Fibroblast of mammary gland (primary cell): ENCODE measurements at regions not wholly inside any gene's neighbourhood (a gene's known extent, or its start where the extent isn't known, plus 50 kb on each side); places are given as distances from the start of the nearest gene placed in this dataset.
A peak's percentile ranks its signal among the peaks of the same experiment; 100 is the strongest.

Experiments
- DNase-seq: peaks from one replicate; pipeline ENCODE4 v3.0.0-alpha.2; 2010; ENCODE audit warnings: low read depth
- H3K4me3 ChIP-seq: 2 replicates; pipeline ENCODE4 v1.5.1; 2011; ENCODE audit warnings: low read depth, mild to moderate bottlenecking, low read length, moderate library complexity; ENCODE audit not compliant: control insufficient read depth
- CTCF ChIP-seq: conservative IDR thresholded peaks from 2 replicates; pipeline ENCODE4 v1.5.1; 2011; ENCODE audit warnings: low read depth, low read length, inconsistent platforms; ENCODE audit not compliant: control insufficient read depth, insufficient read depth

- TF ChIP-seq CTCF, result no peak
- DNase-seq, result no peak
- no peak overlapping the region for H3K4me3 ChIP-seq
Measured at GRCh38 chr2:81734981-81735380, 1430.4 kb upstream of the LRRTM1 start.

- DNase-seq, result peak; percentile 0
- no peak for TF ChIP-seq CTCF
- no peak overlapping the region for H3K4me3 ChIP-seq
Measured at GRCh38 chr2:81714817-81715216, 1410.3 kb upstream of the LRRTM1 start.

GRCh38 chr2:81706856-81707255 lies 1402.3 kb upstream of the LRRTM1 start:
- TF ChIP-seq CTCF, result no peak
- no peak for DNase-seq

GRCh38 chr2:81703831-81704230 lies 1399.3 kb upstream of the LRRTM1 start:
- TF ChIP-seq CTCF, result no peak
- DNase-seq, result no peak
- H3K4me3 ChIP-seq, result no peak overlapping the region

More at GRCh38 chr2:81706856-81707255, 1402.3 kb upstream of the LRRTM1 start:
- H3K4me3 ChIP-seq, result no peak overlapping the region

- no peak for TF ChIP-seq CTCF
- DNase-seq, result no peak
- no peak overlapping the region for H3K4me3 ChIP-seq
Measured at GRCh38 chr2:81692566-81692965, 1388.0 kb upstream of the LRRTM1 start.

GRCh38 chr2:81675641-81676040 lies 1371.1 kb upstream of the LRRTM1 start:
- no peak overlapping the region for H3K4me3 ChIP-seq
- no peak for DNase-seq
- no peak for TF ChIP-seq CTCF

- no peak for DNase-seq
- no peak overlapping the region for H3K4me3 ChIP-seq
- no peak for TF ChIP-seq CTCF
Measured at GRCh38 chr2:81672923-81673322, 1368.4 kb upstream of the LRRTM1 start.
